ENCODE measurements at regions not wholly inside any gene's neighbourhood (a gene's known extent, or its start where the extent isn't known, plus 50 kb on each side); places are given as distances from the start of the nearest gene placed in this dataset.

GRCh38 chr4:152023674-152024073, 262.9 kb upstream of the GATB start:
- TF ChIP-seq MAX (IDR thresholded peaks at IDR 0.05; ENCODE audit: low read depth, low read length) (no peak), POLR2A (IDR thresholded peaks at IDR 0.05; ENCODE audit: extremely low read depth, insufficient read length) (no peak), MYC (IDR thresholded peaks at IDR 0.05; ENCODE audit: low read depth, low read length) (no peak), CTCF (IDR thresholded peaks at IDR 0.05; ENCODE audit: low read depth, low read length) (no peak)
- DNase-seq (ENCODE audit: low read depth) = no peak
- no peak overlapping the region for H3K4me3 ChIP-seq (ENCODE audit: low read depth, low read length)

GRCh38 chr4:152022543-152022942, 261.7 kb upstream of the GATB start:
- DNase-seq (ENCODE audit: low read depth) = no peak
- TF ChIP-seq CTCF (IDR thresholded peaks at IDR 0.05; ENCODE audit: low read depth, low read length) = no peak
- no peak for TF ChIP-seq POLR2A (IDR thresholded peaks at IDR 0.05; ENCODE audit: extremely low read depth, insufficient read length)
- TF ChIP-seq MAX (IDR thresholded peaks at IDR 0.05; ENCODE audit: low read depth, low read length) = no peak
- TF ChIP-seq MYC (IDR thresholded peaks at IDR 0.05; ENCODE audit: low read depth, low read length) = no peak
- no peak overlapping the region for H3K4me3 ChIP-seq (ENCODE audit: low read depth, low read length)

GRCh38 chr4:152021788-152022438, 261.1 kb upstream of the GATB start:
- DNase-seq (ENCODE audit: low read depth) = no peak
- no peak overlapping the region for H3K4me3 ChIP-seq (ENCODE audit: low read depth, low read length)
- TF ChIP-seq POLR2A (IDR thresholded peaks at IDR 0.05; ENCODE audit: extremely low read depth, insufficient read length) (no peak), MAX (IDR thresholded peaks at IDR 0.05; ENCODE audit: low read depth, low read length) (no peak), CTCF (IDR thresholded peaks at IDR 0.05; ENCODE audit: low read depth, low read length) (no peak), MYC (IDR thresholded peaks at IDR 0.05; ENCODE audit: low read depth, low read length) (no peak)

GRCh38 chr4:152020073-152020472, 259.3 kb upstream of the GATB start:
- DNase-seq (ENCODE audit: low read depth) = no peak
- TF ChIP-seq MYC (IDR thresholded peaks at IDR 0.05; ENCODE audit: low read depth, low read length) (no peak), POLR2A (IDR thresholded peaks at IDR 0.05; ENCODE audit: extremely low read depth, insufficient read length) (no peak), MAX (IDR thresholded peaks at IDR 0.05; ENCODE audit: low read depth, low read length) (no peak), CTCF (IDR thresholded peaks at IDR 0.05; ENCODE audit: low read depth, low read length) (no peak)
- no peak overlapping the region for H3K4me3 ChIP-seq (ENCODE audit: low read depth, low read length)

- no peak for DNase-seq (ENCODE audit: low read depth)
- H3K4me3 ChIP-seq (ENCODE audit: low read depth, low read length) = no peak overlapping the region
- TF ChIP-seq MAX (IDR thresholded peaks at IDR 0.05; ENCODE audit: low read depth, low read length) (no peak), MYC (IDR thresholded peaks at IDR 0.05; ENCODE audit: low read depth, low read length) (no peak), CTCF (IDR thresholded peaks at IDR 0.05; ENCODE audit: low read depth, low read length) (no peak), POLR2A (IDR thresholded peaks at IDR 0.05; ENCODE audit: extremely low read depth, insufficient read length) (no peak)
Measured at GRCh38 chr4:152016303-152016620, 255.5 kb upstream of the GATB start.

Data from NB4 (cell line).